MCF 10A (cell line): ENCODE measurements at regions not wholly inside any gene's neighbourhood (a gene's known extent, or its start where the extent isn't known, plus 50 kb on each side); places are given as distances from the start of the nearest gene placed in this dataset.

ENCODE experiments used
- BruUV-seq: library from RNA; stranded (reverse); fragments of 400-500 nt; replicated peaks from 2 replicates; lab custom pipeline; 2021; lab: Mats Ljungman, UMichigan
- CTCF ChIA-PET: fragments of 300-600 bp; sonication (Branson Sonifier 250); formaldehyde crosslinking; extraction: SDS; loops from one replicate; lab custom pipeline; 2021; ENCODE audit warnings: antibody characterized with exemption, inconsistent platforms; lab: Yijun Ruan, JAX
- POLR2A ChIA-PET: fragments of 300-600, 350-650 bp; sonication (Branson Sonifier 250); formaldehyde crosslinking; extraction: SDS; loops from one replicate; lab custom pipeline; 2020; ENCODE audit warnings: antibody characterized with exemption, inconsistent platforms; lab: Yijun Ruan, JAX
- DNase-seq: peaks from one replicate; pipeline ENCODE4 v3.0.0-alpha.2; 2018; ENCODE audit not compliant: unreplicated experiment
- H3K27ac Mint-ChIP-seq: one replicate; pipeline ENCODE4 v1.8.0; 2022; ENCODE audit warnings: mild to moderate bottlenecking, low read depth, mixed read lengths; ENCODE audit not compliant: unreplicated experiment
- H3K27me3 Mint-ChIP-seq: one replicate; pipeline ENCODE4 v1.8.0; 2022; ENCODE audit warnings: mixed read lengths; ENCODE audit not compliant: insufficient read depth, unreplicated experiment
- H3K36me3 Mint-ChIP-seq: one replicate; pipeline ENCODE4 v1.8.0; 2022; ENCODE audit warnings: mild to moderate bottlenecking, moderate library complexity, mixed read lengths; ENCODE audit not compliant: insufficient read depth, unreplicated experiment
- H3K4me1 Mint-ChIP-seq: one replicate; pipeline ENCODE4 v1.8.0; 2022; ENCODE audit warnings: mixed read lengths; ENCODE audit not compliant: insufficient read depth, unreplicated experiment
- H3K4me3 Mint-ChIP-seq: one replicate; pipeline ENCODE4 v1.8.0; 2022; ENCODE audit warnings: mild to moderate bottlenecking, moderate library complexity, mixed read lengths; ENCODE audit not compliant: unreplicated experiment
- H3K9me3 Mint-ChIP-seq: one replicate; pipeline ENCODE4 v1.8.0; 2022; ENCODE audit warnings: mixed read lengths; ENCODE audit not compliant: unreplicated experiment
- intact Hi-C: fragments of 100-400 bp; cut with micrococcal nuclease; formaldehyde crosslinking; loops from 2 replicates; pipeline ENCODE4 v1.14.1; 2022
- TF ChIP-seq, protein P1 (sequence below): fragments of 200-600 bp; IDR thresholded peaks from one replicate; pipeline ENCODE4 v1.8.0; 2022; ENCODE audit warnings: antibody characterized with exemption, mild to moderate bottlenecking; ENCODE audit not compliant: unreplicated experiment

DNA sequence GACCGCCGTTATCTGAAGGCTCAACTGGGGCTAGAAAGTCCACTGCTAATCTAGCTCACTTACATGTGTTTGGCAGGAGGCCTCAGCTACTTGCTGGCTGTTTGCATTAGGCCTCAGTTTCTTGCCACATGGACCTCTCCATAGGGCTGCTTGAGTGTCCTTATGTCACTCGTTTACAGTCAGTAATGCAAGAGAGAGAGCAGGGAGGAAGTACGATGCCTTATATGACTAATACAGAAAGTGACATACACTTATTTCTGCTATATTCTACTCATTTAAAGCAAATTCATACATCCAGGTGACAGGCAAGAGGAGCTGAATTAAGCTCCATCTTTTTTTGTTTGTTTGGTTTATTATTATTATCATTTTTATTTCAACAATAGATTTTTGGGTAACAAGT lies 179.6 kb downstream of the LURAP1L start:
- Mint-ChIP-seq H3K27me3 (no peaks in the 10 kb centered on the region), H3K27ac (no peak overlapping the region), H3K9me3 (peaks cover 22% of the 10 kb centered on the region), H3K4me3 (no peak overlapping the region), H3K36me3 (no peaks in the 10 kb centered on the region), H3K4me1 (peaks cover 11% of the 10 kb centered on the region)
- TF ChIP-seq, protein P1, sequence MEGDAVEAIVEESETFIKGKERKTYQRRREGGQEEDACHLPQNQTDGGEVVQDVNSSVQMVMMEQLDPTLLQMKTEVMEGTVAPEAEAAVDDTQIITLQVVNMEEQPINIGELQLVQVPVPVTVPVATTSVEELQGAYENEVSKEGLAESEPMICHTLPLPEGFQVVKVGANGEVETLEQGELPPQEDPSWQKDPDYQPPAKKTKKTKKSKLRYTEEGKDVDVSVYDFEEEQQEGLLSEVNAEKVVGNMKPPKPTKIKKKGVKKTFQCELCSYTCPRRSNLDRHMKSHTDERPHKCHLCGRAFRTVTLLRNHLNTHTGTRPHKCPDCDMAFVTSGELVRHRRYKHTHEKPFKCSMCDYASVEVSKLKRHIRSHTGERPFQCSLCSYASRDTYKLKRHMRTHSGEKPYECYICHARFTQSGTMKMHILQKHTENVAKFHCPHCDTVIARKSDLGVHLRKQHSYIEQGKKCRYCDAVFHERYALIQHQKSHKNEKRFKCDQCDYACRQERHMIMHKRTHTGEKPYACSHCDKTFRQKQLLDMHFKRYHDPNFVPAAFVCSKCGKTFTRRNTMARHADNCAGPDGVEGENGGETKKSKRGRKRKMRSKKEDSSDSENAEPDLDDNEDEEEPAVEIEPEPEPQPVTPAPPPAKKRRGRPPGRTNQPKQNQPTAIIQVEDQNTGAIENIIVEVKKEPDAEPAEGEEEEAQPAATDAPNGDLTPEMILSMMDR, result no peak
- CTCF ChIA-PET, result interaction anchor here (0.6 to 1.0 kb wide), 2 partner anchors 560 to 1658 kb away, joined by 3 to 4 read pairs; no protein-coding TSS in a partner anchor
- intact Hi-C loops, result no loop called here
- POLR2A ChIA-PET, result interaction anchor here (1.1 kb wide), 1 partner anchor 10 kb away, joined by 3 read pairs; no protein-coding TSS in a partner anchor
- BruUV-seq, result no TSS peak
- no peak for DNase-seq

DNA sequence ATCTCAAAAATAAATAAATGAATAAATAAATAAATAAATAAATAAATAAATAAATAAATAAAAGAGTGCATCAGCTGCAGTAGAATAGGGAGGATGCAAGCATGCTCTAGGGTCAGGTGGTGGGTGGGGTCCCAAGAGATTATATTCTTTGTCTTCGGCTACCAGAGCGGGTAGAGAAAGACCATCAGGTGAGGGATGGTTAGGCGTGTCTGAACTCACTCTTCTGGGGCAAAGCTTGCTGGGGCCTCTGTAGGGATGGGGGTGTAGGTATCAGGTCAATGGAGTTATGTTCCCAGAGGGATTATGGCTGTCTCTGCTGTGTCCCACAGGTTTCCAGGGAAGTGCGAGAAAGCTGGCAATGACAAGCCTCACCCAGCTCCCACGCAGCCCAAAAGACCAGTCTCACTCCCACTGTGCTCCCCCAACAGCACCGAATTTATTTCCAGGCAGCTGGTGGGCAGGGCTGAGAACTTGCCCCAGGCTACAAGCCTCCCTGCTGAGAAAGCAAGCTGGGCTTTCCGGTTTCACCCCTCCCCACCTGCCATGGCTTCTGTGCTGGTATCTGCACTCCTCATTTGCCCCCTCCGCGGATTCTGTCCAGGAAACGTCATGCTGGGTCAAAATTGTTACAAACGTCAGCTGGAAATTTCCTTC lies 180.8 kb downstream of the LURAP1L start:
- no peak overlapping the region for H3K4me3 Mint-ChIP-seq
- ChIA-PET POLR2A (no interaction called here), CTCF (interaction anchor here (1.1 to 1.5 kb wide), 2 partner anchors 158 to 253 kb away, joined by 3 read pairs; no protein-coding TSS in a partner anchor)
- intact Hi-C loops, result no loop called here
- H3K36me3 Mint-ChIP-seq, result no peaks in the 10 kb centered on the region
- H3K27me3 Mint-ChIP-seq, result no peaks in the 10 kb centered on the region
- BruUV-seq, result no TSS peak
- DNase-seq, result no peak
- TF ChIP-seq, protein P1, result no peak
- peaks cover 11% of the 10 kb centered on the region for H3K4me1 Mint-ChIP-seq
- no peak overlapping the region for H3K27ac Mint-ChIP-seq
- peaks cover 22% of the 10 kb centered on the region for H3K9me3 Mint-ChIP-seq

DNA sequence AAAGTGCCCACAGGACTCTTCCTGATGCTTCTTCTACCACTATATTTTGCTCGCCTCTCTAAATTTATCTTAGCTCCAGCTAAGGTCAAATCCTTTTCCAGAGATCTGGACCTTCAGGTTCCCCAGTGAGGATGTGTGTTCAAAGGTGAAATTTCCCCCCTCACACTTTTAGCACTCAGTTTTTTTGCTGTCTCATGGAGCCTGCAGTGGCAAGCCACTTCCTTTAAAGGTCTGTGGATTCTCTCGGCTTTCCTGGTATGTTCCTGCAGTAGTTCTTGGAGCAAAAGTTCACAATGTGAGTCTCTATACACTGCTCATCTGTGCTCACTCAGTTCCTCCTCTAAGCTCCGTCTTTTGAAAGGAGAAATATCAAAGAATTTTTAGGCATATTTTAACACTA lies 181.4 kb downstream of the LURAP1L start:
- Mint-ChIP-seq H3K27ac (no peak overlapping the region), H3K27me3 (no peaks in the 10 kb centered on the region), H3K36me3 (no peaks in the 10 kb centered on the region), H3K9me3 (peaks cover 22% of the 10 kb centered on the region), H3K4me3 (no peak overlapping the region), H3K4me1 (peaks cover 16% of the 10 kb centered on the region)
- intact Hi-C loops, result no loop called here
- DNase-seq, result no peak
- no TSS peak for BruUV-seq
- POLR2A ChIA-PET, result no interaction called here
- CTCF ChIA-PET, result interaction anchor here (1.1 to 1.5 kb wide), 2 partner anchors 158 to 253 kb away, joined by 3 read pairs; no protein-coding TSS in a partner anchor
- TF ChIP-seq, protein P1, result no peak

DNA sequence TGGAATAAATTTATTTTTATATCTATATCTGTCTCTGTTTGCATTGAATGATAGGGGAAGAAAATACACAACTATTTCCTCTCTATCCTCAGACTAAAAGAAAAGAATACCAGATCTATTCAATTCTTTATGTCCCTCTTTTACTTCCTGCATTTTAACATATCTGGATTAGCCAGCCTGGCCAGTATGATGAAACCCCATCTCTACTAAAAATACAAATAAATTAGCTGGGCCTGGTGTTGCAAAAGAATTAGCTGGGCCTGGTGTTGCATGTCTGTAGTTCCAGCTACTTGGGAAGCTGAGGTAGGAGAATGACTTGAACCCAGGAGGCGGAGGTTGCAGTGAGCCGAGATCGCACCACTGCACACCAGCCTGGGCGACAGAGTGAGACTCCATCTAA lies 182.0 kb downstream of the LURAP1L start:
- no peak for DNase-seq

More for the DNA sequence above, 182.0 kb downstream of the LURAP1L start:
- CTCF ChIA-PET, result interaction anchor here (0.6 to 1.5 kb wide), 2 partner anchors 185 to 254 kb away, joined by 3 read pairs; no protein-coding TSS in a partner anchor
- BruUV-seq, result no TSS peak
- intact Hi-C loops, result no loop called here
- Mint-ChIP-seq H3K36me3 (no peaks in the 10 kb centered on the region), H3K4me3 (no peak overlapping the region), H3K4me1 (peaks cover 14% of the 10 kb centered on the region), H3K27me3 (no peaks in the 10 kb centered on the region), H3K27ac (no peak overlapping the region), H3K9me3 (peaks cover 20% of the 10 kb centered on the region)
- POLR2A ChIA-PET, result no interaction called here
- TF ChIP-seq, protein P1, result no peak
